NCI-H2107 (cell line): ENCODE measurements at regions not wholly inside any gene's neighbourhood (a gene's known extent, or its start where the extent isn't known, plus 50 kb on each side); places are given as distances from the start of the nearest gene placed in this dataset.
"Not testable (repeated sequence)": the region's sequence is repeated elsewhere in the genome, so short reads cannot be mapped to it uniquely, and the experiment has no call there.

Experiments
- DNase-seq: peaks from one replicate; lab custom pipeline; 2025; lab: John Stamatoyannopoulos, UW

GRCh38 chr6:125591796-125592195 lies 157.6 kb upstream of the HEY2 start:
- DNase-seq, result not testable (repeated sequence)

- DNase-seq, result no peak
Observed at GRCh38 chr6:125593746-125594145, 155.7 kb upstream of the HEY2 start.

- DNase-seq, result no peak
Observed at GRCh38 chr6:125596020-125596419, 153.4 kb upstream of the HEY2 start.

GRCh38 chr6:125597411-125598253 lies 151.8 kb upstream of the HEY2 start:
- DNase-seq, result no peak

- DNase-seq, result peak; percentile 30
Observed at GRCh38 chr6:125598422-125598821, 151.0 kb upstream of the HEY2 start.

- no peak for DNase-seq
Observed at GRCh38 chr6:125604257-125604656, 145.2 kb upstream of the HEY2 start.

GRCh38 chr6:125611573-125612344 lies 137.7 kb upstream of the HEY2 start:
- no peak for DNase-seq

- no peak for DNase-seq
Observed at GRCh38 chr6:125612345-125612846, 137.0 kb upstream of the HEY2 start.

- DNase-seq, result no peak
Observed at GRCh38 chr6:125618629-125619028, 130.8 kb upstream of the HEY2 start.

GRCh38 chr6:125623085-125623484 lies 126.3 kb upstream of the HEY2 start:
- no peak for DNase-seq

- no peak for DNase-seq
Observed at GRCh38 chr6:125631165-125631564, 118.3 kb upstream of the HEY2 start.

GRCh38 chr6:125636011-125636410 lies 113.4 kb upstream of the HEY2 start:
- DNase-seq, result not testable (repeated sequence)

- no peak for DNase-seq
Observed at GRCh38 chr6:125636671-125637070, 112.8 kb upstream of the HEY2 start.

GRCh38 chr6:125637207-125637606 lies 112.2 kb upstream of the HEY2 start:
- no peak for DNase-seq

- DNase-seq, result no peak
Observed at GRCh38 chr6:125639466-125640020, 109.9 kb upstream of the HEY2 start.

GRCh38 chr6:125640441-125641150 lies 108.8 kb upstream of the HEY2 start:
- no peak for DNase-seq

GRCh38 chr6:125643967-125644661 lies 105.3 kb upstream of the HEY2 start:
- DNase-seq, result not testable (repeated sequence)

- no peak for DNase-seq
Observed at GRCh38 chr6:125647391-125647790, 102.0 kb upstream of the HEY2 start.

GRCh38 chr6:125653752-125654151 lies 95.7 kb upstream of the HEY2 start:
- not testable (repeated sequence) for DNase-seq

GRCh38 chr6:125655511-125655910 lies 93.9 kb upstream of the HEY2 start:
- DNase-seq, result no peak

GRCh38 chr6:125656287-125656870 lies 93.1 kb upstream of the HEY2 start:
- no peak for DNase-seq
